A673 (cell line): ENCODE measurements at regions not wholly inside any gene's neighbourhood (a gene's known extent, or its start where the extent isn't known, plus 50 kb on each side); places are given as distances from the start of the nearest gene placed in this dataset.

Experiments used
- BruUV-seq: library from RNA; stranded (reverse); fragments of 400-500 nt; replicated peaks from 2 replicates; lab custom pipeline; 2021; lab: Mats Ljungman, UMichigan
- CTCF ChIA-PET: fragments of 300-600 bp; sonication (Branson Sonifier 250); formaldehyde crosslinking; loops from one replicate; lab custom pipeline; 2022; ENCODE audit warnings: antibody characterized with exemption; lab: Charles Lee
- POLR2A ChIA-PET: fragments of 300-600 bp; sonication (Branson Sonifier 250); formaldehyde crosslinking; loops from one replicate; lab custom pipeline; 2022; ENCODE audit warnings: antibody characterized with exemption; ENCODE audit not compliant: low non-redundant PET; lab: Charles Lee
- DNase-seq: peaks from one replicate; pipeline ENCODE4 v3.0.0-alpha.2; 2015; ENCODE audit warnings: low spot score
- H3K27ac ChIP-seq: fragments of 200-600 bp; sonication (generic); 2 replicates; pipeline ENCODE4 v1.5.1; 2016; ENCODE audit warnings: mixed run types, low read depth, mild to moderate bottlenecking, mixed read lengths, antibody characterized with exemption, low read length; ENCODE audit not compliant: poor library complexity, severe bottlenecking
- H3K27me3 ChIP-seq: fragments of 200-600 bp; sonication (generic); replicated peaks from 2 replicates; pipeline ENCODE4 v1.6.1; 2017; ENCODE audit warnings: mixed run types, low read depth, mild to moderate bottlenecking, mixed read lengths, antibody characterized with exemption, low read length; ENCODE audit not compliant: insufficient read depth, poor library complexity
- H3K36me3 ChIP-seq: fragments of 200-600 bp; sonication (generic); 2 replicates; pipeline ENCODE4 v1.6.1; 2016; ENCODE audit warnings: mixed run types, mild to moderate bottlenecking, mixed read lengths, antibody characterized with exemption, low read length; ENCODE audit not compliant: insufficient read depth, poor library complexity, severe bottlenecking
- H3K4me1 ChIP-seq: fragments of 200-600 bp; sonication (generic); 2 replicates; pipeline ENCODE4 v1.6.1; 2017; ENCODE audit warnings: mixed run types, mild to moderate bottlenecking, mixed read lengths, antibody characterized with exemption, low read length; ENCODE audit not compliant: insufficient read depth, poor library complexity, severe bottlenecking
- H3K4me3 ChIP-seq: fragments of 200-600 bp; sonication (generic); 2 replicates; pipeline ENCODE4 v1.5.1; 2016; ENCODE audit warnings: low read depth, mixed run types, mild to moderate bottlenecking, mixed read lengths, low read length; ENCODE audit not compliant: poor library complexity, severe bottlenecking
- H3K9me3 ChIP-seq: fragments of 200-600 bp; sonication (generic); 2 replicates; pipeline ENCODE4 v1.6.1; 2016; ENCODE audit warnings: mixed run types, low read depth, mild to moderate bottlenecking, mixed read lengths, antibody characterized with exemption, low read length; ENCODE audit not compliant: poor library complexity, severe bottlenecking
- EZH2 ChIP-seq: fragments of 200-600 bp; sonication (generic); IDR thresholded peaks from 2 replicates; pipeline ENCODE4 v1.6.1; 2017; ENCODE audit warnings: borderline replicate concordance, low read depth, mild to moderate bottlenecking, mixed read lengths, antibody characterized with exemption, low read length; ENCODE audit not compliant: poor library complexity, severe bottlenecking
- intact Hi-C: fragments of 100-400 bp; cut with micrococcal nuclease; formaldehyde crosslinking; loops from one replicate; pipeline ENCODE4 v1.10.0; 2022; ENCODE audit not compliant: unreplicated experiment
- TF ChIP-seq, protein P1 (sequence below): fragments of 300-800, 200-600 bp; sonication (generic); conservative IDR thresholded peaks from 2 replicates; pipeline ENCODE4 v1.5.1; 2017; ENCODE audit warnings: low read depth, mild to moderate bottlenecking, antibody characterized with exemption, low read length, moderate library complexity, mixed read lengths

DNA sequence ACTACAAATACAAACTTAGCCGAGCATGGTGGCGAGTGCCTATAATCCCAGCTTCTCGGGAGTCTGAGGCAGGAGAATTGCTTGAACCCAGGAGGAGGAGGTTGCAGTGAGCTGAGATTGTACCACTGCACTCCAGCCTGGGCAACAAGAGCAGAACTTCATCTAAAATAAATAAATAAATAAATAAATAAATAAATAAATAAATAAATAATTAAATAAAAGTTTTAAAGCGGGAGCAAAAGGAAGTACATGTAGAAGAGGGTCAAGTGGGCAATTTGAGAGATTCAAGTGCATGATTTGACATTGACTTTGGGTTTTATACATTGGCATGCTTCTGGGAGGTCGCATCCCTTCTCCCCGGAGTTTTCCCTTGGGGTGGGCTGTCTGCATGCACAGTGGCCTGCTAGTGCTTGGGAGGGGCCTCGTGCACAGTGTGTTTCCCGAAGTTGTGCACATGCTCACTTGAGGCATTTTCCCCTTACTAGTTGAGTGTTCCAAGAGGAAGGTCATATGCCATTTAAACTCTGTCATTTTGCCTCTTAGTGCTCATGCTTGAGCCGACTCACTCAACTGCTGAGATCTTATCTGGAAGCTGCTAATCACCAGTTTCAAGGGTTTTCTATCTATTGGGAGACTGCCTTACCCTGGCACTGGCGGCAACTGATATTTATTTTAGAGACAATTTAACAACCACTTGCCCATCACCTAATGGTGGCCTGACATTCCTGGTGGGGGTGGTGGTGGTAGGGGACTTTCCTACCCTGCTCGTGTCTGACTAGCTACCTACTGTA, 193.2 kb upstream of the MPHOSPH6 start:
- DNase-seq = no peak
- intact Hi-C loops = no loop called here
- no peaks in the 10 kb centered on the region for H3K4me1 ChIP-seq
- H3K36me3 ChIP-seq = no peaks in the 10 kb centered on the region
- BruUV-seq = no TSS peak
- no peaks in the 10 kb centered on the region for H3K9me3 ChIP-seq
- TF ChIP-seq, protein P1, sequence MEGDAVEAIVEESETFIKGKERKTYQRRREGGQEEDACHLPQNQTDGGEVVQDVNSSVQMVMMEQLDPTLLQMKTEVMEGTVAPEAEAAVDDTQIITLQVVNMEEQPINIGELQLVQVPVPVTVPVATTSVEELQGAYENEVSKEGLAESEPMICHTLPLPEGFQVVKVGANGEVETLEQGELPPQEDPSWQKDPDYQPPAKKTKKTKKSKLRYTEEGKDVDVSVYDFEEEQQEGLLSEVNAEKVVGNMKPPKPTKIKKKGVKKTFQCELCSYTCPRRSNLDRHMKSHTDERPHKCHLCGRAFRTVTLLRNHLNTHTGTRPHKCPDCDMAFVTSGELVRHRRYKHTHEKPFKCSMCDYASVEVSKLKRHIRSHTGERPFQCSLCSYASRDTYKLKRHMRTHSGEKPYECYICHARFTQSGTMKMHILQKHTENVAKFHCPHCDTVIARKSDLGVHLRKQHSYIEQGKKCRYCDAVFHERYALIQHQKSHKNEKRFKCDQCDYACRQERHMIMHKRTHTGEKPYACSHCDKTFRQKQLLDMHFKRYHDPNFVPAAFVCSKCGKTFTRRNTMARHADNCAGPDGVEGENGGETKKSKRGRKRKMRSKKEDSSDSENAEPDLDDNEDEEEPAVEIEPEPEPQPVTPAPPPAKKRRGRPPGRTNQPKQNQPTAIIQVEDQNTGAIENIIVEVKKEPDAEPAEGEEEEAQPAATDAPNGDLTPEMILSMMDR = no peak
- no peak for TF ChIP-seq EZH2
- POLR2A ChIA-PET = no interaction called here
- peaks cover 5% of the 10 kb centered on the region for H3K27me3 ChIP-seq
- CTCF ChIA-PET = no interaction called here
- no peak overlapping the region for H3K27ac ChIP-seq
- no peak overlapping the region for H3K4me3 ChIP-seq

DNA sequence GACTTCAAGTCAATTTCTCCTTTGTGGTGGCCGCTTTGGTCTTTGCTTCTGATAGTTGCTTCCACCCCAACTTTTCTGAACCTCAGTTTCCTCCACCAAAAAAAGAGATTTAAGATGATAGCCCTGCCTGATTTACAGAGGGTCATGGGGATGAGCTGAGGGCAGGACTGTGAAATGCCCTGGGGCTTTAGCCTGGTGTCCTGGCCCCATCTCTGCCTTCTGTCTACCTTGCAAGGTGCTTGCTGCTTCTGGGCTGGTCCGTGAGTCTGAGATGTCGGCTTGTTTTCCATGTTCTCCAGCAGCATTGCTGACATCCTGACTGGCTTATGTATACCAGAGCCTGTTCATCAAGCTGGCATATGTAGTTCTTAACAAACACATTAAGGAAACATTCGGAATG, 191.9 kb upstream of the MPHOSPH6 start:
- BruUV-seq = no TSS peak
- Histone ChIP-seq H3K27ac (no peak overlapping the region), H3K4me1 (no peaks in the 10 kb centered on the region), H3K36me3 (no peaks in the 10 kb centered on the region), H3K4me3 (no peak overlapping the region), H3K27me3 (peaks cover 9% of the 10 kb centered on the region), H3K9me3 (no peaks in the 10 kb centered on the region)
- no peak for TF ChIP-seq EZH2
- TF ChIP-seq, protein P1 = no peak
- no peak for DNase-seq
- ChIA-PET POLR2A (no interaction called here), CTCF (no interaction called here)
- intact Hi-C loops = no loop called here

DNA sequence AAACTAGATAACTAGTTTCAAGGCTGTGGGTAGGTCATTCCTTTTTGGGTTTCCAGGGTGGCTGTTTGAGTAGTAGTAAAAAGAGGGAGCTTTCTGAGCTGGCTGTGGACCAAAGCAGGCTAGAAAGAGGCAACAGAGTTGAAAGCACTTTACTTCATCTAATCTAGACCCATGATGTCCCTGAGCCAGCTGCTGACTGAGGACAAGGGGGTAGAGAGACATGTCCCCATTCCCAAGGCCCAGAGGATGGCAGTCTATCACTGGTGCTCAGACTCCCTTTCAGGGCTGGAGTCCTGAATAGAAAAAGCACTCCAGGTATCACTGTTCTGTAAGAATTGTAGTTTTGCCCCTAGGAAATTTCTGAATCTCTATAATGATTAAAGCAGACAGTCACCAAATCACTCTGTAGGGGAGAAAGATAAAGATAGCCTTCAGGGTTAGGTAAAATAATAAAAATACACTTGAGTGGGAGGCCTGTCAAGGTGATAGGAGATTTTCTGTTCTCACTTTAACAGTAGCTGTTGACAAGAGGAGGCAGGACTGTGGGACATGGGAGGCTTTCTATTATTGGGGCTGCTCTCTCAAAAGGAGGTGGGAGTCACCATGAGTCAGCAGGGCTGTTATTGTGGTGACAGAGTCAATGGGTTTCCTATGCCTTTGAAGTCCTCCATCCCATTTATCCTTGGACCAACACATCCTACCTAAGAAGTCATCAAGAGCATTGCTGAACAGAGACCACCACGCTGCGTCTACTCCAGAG, 190.2 kb upstream of the MPHOSPH6 start:
- Histone ChIP-seq H3K9me3 (no peaks in the 10 kb centered on the region), H3K36me3 (no peaks in the 10 kb centered on the region), H3K27me3 (peaks cover 14% of the 10 kb centered on the region), H3K4me1 (no peaks in the 10 kb centered on the region), H3K4me3 (no peak overlapping the region), H3K27ac (no peak overlapping the region)
- CTCF ChIA-PET = no interaction called here
- POLR2A ChIA-PET = no interaction called here
- no TSS peak for BruUV-seq
- TF ChIP-seq, protein P1 = no peak
- TF ChIP-seq EZH2 = no peak
- no peak for DNase-seq
- intact Hi-C loops = no loop called here
